ENCODE measurements at regions not wholly inside any gene's neighbourhood (a gene's known extent, or its start where the extent isn't known, plus 50 kb on each side); places are given as distances from the start of the nearest gene placed in this dataset.

- no peak for TF ChIP-seq CTCF (IDR thresholded peaks at IDR 0.05)
- TF ChIP-seq ZC3H11A (IDR thresholded peaks at IDR 0.05): no peak
- no peak for TF ChIP-seq MAZ (IDR thresholded peaks at IDR 0.05; ENCODE audit: borderline replicate concordance, low read depth, low read length)
- TF ChIP-seq PBX3 (IDR thresholded peaks at IDR 0.05): no peak
- no peak for TF ChIP-seq FOSL2 (IDR thresholded peaks at IDR 0.05)
- no peak for TF ChIP-seq FOSL2 (CRISPR knock-in tag; IDR thresholded peaks at IDR 0.05)
These were observed 163.4 kb upstream of the MAP1B start for GRCh38 chr5:71943874-71944273.

All from A549 (cell line).